ENCODE measurements at regions not wholly inside any gene's neighbourhood (a gene's known extent, or its start where the extent isn't known, plus 50 kb on each side); places are given as distances from the start of the nearest gene placed in this dataset.

GRCh38 chr4:36702245-36702644 lies 420.8 kb downstream of the DTHD1 start:
- no peaks in the 10 kb centered on the region for H3K4me1 ChIP-seq (ENCODE audit: low read length)
- no peak for TF ChIP-seq EZH2phosphoT487 (IDR thresholded peaks at IDR 0.05; ENCODE audit: low read depth)
- no peak for TF ChIP-seq CTCF (IDR thresholded peaks at IDR 0.05; ENCODE audit: low read depth, low read length)
- H3K4me2 ChIP-seq (ENCODE audit: low read length): no peak overlapping the region
- no peaks in the 10 kb centered on the region for H3K36me3 ChIP-seq (replicated peaks; ENCODE audit: low read depth, low read length)
- H3K4me3 ChIP-seq (ENCODE audit: low read length): no peak overlapping the region
- H3K79me2 ChIP-seq (ENCODE audit: low read length): no peaks in the 10 kb centered on the region
- no peaks in the 10 kb centered on the region for H4K20me1 ChIP-seq (ENCODE audit: insufficient read depth, low read length)
- peaks cover 2% of the 10 kb centered on the region; the same call in 1 of the 2 replicates for H3K9me3 ChIP-seq (ENCODE audit: insufficient read depth, low read length)
- no peak overlapping the region for H3K9ac ChIP-seq (ENCODE audit: low read length)
- H3K27ac ChIP-seq (ENCODE audit: low read length): no peak overlapping the region
- H2AFZ ChIP-seq (ENCODE audit: low read depth, low read length): no peak overlapping the region
- no peaks in the 10 kb centered on the region for H3K27me3 ChIP-seq (ENCODE audit: low read depth, low read length)

GRCh38 chr4:36704289-36704688 lies 422.9 kb downstream of the DTHD1 start:
- Histone ChIP-seq H3K36me3 (replicated peaks; ENCODE audit: low read depth, low read length) (no peaks in the 10 kb centered on the region), H3K4me3 (ENCODE audit: low read length) (no peak overlapping the region), H3K27me3 (ENCODE audit: low read depth, low read length) (no peaks in the 10 kb centered on the region), H3K4me2 (ENCODE audit: low read length) (no peak overlapping the region), H3K79me2 (ENCODE audit: low read length) (no peaks in the 10 kb centered on the region), H3K9me3 (ENCODE audit: insufficient read depth, low read length) (peaks cover 2% of the 10 kb centered on the region; the same call in 1 of the 2 replicates), H2AFZ (ENCODE audit: low read depth, low read length) (no peak overlapping the region), H4K20me1 (ENCODE audit: insufficient read depth, low read length) (no peaks in the 10 kb centered on the region), H3K9ac (ENCODE audit: low read length) (no peak overlapping the region), H3K4me1 (ENCODE audit: low read length) (no peaks in the 10 kb centered on the region), H3K27ac (ENCODE audit: low read length) (no peak overlapping the region)
- TF ChIP-seq CTCF (IDR thresholded peaks at IDR 0.05; ENCODE audit: low read depth, low read length): no peak
- no peak for TF ChIP-seq EZH2phosphoT487 (IDR thresholded peaks at IDR 0.05; ENCODE audit: low read depth)

GRCh38 chr4:36709991-36710390 lies 428.6 kb downstream of the DTHD1 start:
- no peak overlapping the region for H3K4me3 ChIP-seq (ENCODE audit: low read length)
- no peaks in the 10 kb centered on the region for H4K20me1 ChIP-seq (ENCODE audit: insufficient read depth, low read length)
- H3K79me2 ChIP-seq (ENCODE audit: low read length): no peaks in the 10 kb centered on the region
- H3K4me2 ChIP-seq (ENCODE audit: low read length): no peak overlapping the region
- TF ChIP-seq EZH2phosphoT487 (IDR thresholded peaks at IDR 0.05; ENCODE audit: low read depth) (no peak), CTCF (IDR thresholded peaks at IDR 0.05; ENCODE audit: low read depth, low read length) (no peak)
- no peak overlapping the region for H3K27ac ChIP-seq (ENCODE audit: low read length)
- no peak overlapping the region for H2AFZ ChIP-seq (ENCODE audit: low read depth, low read length)
- no peaks in the 10 kb centered on the region for H3K36me3 ChIP-seq (replicated peaks; ENCODE audit: low read depth, low read length)
- no peak overlapping the region for H3K9ac ChIP-seq (ENCODE audit: low read length)
- no peaks in the 10 kb centered on the region for H3K27me3 ChIP-seq (ENCODE audit: low read depth, low read length)
- no peaks in the 10 kb centered on the region for H3K9me3 ChIP-seq (ENCODE audit: insufficient read depth, low read length)
- H3K4me1 ChIP-seq (ENCODE audit: low read length): no peaks in the 10 kb centered on the region

GRCh38 chr4:36712013-36712412 lies 430.6 kb downstream of the DTHD1 start:
- Histone ChIP-seq H3K9ac (ENCODE audit: low read length) (no peak overlapping the region), H3K27me3 (ENCODE audit: low read depth, low read length) (no peaks in the 10 kb centered on the region), H3K79me2 (ENCODE audit: low read length) (no peaks in the 10 kb centered on the region), H3K27ac (ENCODE audit: low read length) (no peak overlapping the region), H3K4me2 (ENCODE audit: low read length) (no peak overlapping the region), H3K36me3 (replicated peaks; ENCODE audit: low read depth, low read length) (no peaks in the 10 kb centered on the region), H3K9me3 (ENCODE audit: insufficient read depth, low read length) (no peaks in the 10 kb centered on the region), H3K4me1 (ENCODE audit: low read length) (no peaks in the 10 kb centered on the region), H3K4me3 (ENCODE audit: low read length) (no peak overlapping the region), H2AFZ (ENCODE audit: low read depth, low read length) (no peak overlapping the region), H4K20me1 (ENCODE audit: insufficient read depth, low read length) (no peaks in the 10 kb centered on the region)
- TF ChIP-seq CTCF (IDR thresholded peaks at IDR 0.05; ENCODE audit: low read depth, low read length) (no peak), EZH2phosphoT487 (IDR thresholded peaks at IDR 0.05; ENCODE audit: low read depth) (no peak)
